Stimulated activated CD8-positive, alpha-beta memory T cell treated with anti-CD3 and anti-CD28 coated beads, Interleukin-4, amount 100 ng/mL, for 1 hour (primary cell): ENCODE measurements at regions not wholly inside any gene's neighbourhood (a gene's known extent, or its start where the extent isn't known, plus 50 kb on each side); places are given as distances from the start of the nearest gene placed in this dataset.

Source experiments
- DNase-seq, 2 donors: peaks; one replicate each; pipeline ENCODE4 v3.0.0-alpha.2; 2020; ENCODE audit warnings: low read depth in 2 of 2, low spot score in 1 of 2

DNA sequence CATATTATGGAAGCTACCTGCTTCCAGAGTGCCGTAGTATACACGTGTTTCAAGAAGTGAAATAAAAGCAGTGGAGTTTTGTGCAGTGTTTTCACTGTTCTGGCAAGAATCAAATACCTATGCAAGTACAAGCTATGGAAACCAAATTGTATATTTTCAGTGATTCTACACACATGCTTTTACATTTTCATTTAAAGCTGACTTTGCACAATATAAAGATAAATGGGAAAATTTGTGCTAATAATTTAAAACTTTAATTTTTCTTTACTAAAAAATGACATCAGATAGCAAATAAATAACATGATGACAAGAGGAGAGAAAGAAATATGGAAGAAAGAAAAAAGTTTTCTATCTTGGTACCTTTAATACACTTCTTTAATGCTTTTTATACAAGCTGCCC is 393.7 kb upstream of the NPVF start:
- DNase-seq: no peak

DNA sequence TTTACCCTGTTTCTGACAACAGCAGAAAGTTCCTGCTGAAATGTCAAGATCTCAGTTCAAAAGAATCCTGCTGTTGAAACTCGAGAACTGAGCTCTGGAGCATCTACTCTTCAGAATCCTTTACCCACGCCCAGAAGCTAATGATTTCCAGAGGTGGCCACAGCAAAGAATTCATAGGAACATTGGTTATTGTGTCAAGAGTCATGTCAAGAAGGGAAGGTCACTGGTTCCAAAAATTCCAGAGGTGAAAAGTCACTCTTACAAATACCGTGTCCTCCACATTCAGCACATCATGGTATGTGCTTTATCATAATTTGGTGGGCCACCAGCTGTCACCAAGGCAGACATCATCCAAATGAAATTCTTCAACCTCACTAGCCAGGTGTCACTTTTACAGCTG is 394.4 kb upstream of the NPVF start:
- DNase-seq: no peak

- no peak for DNase-seq
These were observed 395.8 kb upstream of the NPVF start for GRCh38 chr7:25624051-25624450.

- DNase-seq: no peak
These were observed 396.5 kb upstream of the NPVF start for GRCh38 chr7:25624833-25625232.

DNA sequence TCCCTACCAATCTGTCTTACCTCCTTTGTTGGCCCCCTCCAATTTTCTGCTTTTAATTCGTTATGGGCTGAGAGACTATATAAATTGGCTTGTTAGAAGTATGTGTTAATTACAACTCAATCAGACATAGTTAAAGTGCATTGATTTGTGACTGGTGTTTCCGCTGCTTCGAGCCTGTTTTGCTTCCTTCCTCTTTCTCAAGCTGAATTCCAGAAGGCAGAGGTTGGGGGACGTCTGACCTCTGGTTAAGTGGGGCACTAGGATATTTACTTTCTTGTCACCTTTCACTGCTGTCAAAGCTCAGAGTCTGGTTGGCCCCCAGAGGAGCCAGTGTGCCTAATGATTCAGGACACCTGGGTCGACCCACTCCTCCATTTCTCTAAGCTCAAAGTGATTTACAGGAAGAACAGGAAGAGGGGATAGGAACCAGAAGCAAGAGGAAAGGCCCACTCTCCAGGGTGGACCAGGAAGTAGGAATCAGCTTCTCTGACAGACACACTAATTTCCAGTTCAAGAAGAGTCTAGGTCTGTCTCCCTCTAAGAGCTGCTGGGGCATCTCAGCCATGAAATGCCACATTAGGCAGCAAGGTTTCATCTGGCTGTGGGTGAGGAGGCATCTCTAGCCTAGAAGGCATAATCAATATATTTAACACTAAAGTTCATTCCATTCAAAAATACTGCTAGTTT is 397.2 kb upstream of the NPVF start:
- DNase-seq: no peak

GRCh38 chr7:25626451-25627131 is 398.3 kb upstream of the NPVF start:
- DNase-seq: no peak

DNA sequence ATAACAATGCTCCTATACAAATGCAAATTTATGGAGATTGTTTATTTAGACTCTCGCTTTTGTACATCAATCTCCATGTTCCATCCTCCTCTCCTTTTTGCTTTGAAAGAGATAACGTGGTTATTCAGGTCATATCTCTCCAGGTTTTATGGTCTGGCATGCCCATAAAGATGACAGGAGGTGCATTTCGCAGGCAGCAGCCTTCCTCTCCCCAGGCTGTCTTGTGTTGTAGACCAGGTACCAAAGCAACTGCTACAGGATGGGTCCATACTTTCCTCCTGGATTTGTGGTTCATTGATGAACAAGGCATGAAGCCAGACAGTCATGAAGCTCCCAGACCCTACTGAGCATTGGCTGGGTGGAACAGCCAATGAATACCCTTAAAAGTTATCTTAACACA is 400.2 kb upstream of the NPVF start:
- DNase-seq: no peak

DNA sequence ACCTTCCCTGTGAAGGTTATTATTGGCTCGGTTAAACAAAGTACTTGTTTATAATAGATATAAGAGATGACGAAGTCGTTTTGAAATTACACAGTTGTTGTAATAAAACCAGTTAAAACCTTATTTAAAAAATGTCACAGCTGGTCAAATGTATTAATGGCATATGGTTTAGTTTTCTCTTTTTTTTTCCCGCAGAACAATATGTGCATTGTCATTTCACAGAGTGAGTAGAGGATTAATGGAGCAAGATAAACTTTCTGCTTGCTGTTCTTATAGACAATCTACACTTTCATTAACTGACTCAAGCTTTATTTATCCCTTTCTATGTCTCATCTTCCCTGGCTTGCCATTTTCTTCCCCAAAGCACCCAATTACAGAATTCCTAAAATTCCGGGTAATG is 404.3 kb upstream of the NPVF start:
- DNase-seq: no peak

DNA sequence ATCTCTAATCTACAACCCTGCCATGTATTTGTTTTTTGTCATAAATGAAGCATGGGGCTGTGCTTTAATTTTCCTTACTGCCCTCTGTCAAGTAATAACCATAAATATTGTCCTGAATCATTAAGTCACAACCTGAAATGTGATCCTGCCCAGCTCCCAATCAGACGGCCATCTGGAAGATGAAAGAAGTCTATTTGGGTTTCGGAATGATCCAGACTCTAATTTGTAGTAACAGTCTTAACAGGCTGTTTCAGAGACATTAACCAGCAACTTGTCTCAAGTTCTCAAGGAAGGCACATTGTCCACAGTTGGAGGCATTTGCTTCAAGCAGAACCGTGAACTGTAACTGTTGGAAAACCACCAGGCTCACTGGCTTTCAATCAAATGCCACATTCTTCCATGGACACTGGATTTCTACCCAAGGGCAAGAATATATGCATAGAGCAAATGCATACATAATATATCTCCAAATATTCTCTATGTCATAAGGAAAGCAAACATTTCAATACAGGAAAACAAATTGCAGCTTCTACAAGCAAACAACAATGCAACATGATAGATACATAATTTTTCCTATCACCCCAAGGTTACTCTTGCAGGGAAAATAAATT is 405.2 kb upstream of the NPVF start:
- DNase-seq: no peak

DNA sequence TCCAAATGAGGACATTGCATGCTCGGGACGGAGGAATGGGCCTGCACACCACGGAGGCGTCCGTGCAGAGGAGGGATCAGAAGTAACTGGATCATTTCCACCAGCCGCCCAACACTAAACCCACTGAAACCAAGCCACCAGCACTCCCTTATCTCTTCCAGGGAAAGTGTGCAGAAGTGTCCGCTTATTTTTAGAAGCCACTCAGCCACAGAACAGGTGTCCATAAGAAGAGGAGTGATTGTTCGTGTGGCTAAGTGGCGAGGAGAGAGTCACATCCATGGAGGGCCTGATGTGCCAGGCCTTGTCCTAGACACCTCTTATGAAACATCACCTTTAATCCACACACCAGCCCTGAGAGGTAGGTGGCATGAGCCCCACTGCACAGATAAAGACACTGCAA is 407.9 kb upstream of the NPVF start:
- no peak for DNase-seq

DNA sequence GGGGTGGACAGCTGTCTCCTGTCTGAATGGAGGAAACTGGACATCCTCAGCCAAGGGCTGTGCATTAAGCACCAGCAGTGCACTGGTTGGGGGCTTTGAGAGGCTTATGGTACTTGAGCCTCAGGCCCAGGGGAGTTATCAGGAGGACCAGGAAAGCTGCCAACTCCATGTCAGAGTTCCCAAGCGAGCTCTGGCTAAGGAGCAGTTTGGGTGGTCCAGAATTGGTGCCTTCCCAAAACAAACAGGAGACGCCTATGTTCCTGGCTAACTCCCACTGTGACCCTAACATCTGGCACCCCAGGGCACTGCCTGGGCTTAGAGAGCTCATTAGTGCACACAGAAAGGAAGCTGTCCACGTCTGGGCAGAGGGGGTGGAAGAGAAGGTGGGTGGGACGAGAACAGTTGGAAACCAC is 408.6 kb upstream of the NPVF start:
- DNase-seq: no peak

DNA sequence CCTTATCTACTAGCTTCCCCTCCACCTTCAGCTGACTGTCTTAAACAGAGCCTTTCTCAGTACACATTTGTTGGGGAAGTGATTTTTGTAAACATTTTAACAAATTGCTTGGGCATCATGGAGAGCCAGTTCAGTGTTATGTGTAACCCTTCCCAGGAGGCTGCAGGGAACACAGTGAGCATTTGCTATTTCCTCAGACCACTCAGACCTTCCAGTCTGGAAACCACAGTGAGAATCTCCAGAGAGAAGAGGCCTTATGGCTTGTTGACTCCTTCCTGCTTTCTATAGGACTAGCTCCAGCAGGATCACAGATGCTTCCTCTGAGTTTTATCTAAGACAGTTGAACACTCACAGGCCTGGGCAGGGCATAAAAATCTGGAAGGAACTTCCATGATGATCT is 409.8 kb upstream of the NPVF start:
- no peak for DNase-seq

GRCh38 chr7:25638590-25639244 is 410.4 kb upstream of the NPVF start:
- no peak for DNase-seq

DNA sequence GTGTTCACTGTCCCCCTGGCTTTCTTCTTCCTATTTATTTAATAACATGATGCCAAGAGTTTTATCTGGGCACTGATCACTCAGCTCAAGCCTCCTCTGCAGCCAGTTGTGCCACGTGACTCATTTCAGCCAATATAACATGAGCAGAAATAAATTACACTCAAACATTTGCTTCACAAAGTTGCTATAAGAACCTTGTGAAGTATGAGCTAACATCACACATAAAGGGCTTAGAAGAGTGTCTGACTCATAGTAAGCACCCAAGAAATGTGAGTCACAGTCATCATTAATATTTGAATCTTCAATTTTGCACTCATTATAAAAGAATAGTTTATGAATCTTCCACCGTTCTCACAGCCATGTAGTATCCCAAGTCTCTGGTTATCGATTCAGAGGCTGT is 414.6 kb upstream of the NPVF start:
- no peak for DNase-seq

- DNase-seq: no peak
These were observed 415.0 kb upstream of the NPVF start for GRCh38 chr7:25643286-25643685.

- DNase-seq: no peak
These were observed 415.6 kb upstream of the NPVF start for GRCh38 chr7:25643770-25644394.

- DNase-seq: no peak
These were observed 418.6 kb upstream of the NPVF start for GRCh38 chr7:25646726-25647413.

DNA sequence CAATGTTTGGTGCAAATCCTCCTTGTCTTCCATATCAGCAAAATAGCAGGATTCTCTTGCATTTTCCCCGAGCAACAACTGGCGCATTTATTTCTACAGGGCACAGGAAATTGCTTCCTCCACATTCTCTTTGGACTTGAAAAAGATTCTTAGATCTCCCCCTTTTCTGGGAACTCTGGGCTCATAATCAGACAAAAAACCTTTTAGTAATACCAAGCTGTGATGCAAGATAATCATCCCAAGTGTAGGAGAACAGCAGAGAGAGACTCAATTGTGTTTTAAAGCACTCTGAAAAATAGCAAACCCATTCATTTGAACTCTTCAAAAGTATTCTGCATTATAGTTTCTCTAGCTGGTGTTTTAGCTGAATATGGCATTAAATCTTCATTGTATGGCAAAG is 419.6 kb upstream of the NPVF start:
- DNase-seq: no peak

- no peak for DNase-seq
These were observed 424.1 kb upstream of the NPVF start for GRCh38 chr7:25652366-25652765.

GRCh38 chr7:25653384-25653783 is 425.1 kb upstream of the NPVF start:
- DNase-seq: no peak

DNA sequence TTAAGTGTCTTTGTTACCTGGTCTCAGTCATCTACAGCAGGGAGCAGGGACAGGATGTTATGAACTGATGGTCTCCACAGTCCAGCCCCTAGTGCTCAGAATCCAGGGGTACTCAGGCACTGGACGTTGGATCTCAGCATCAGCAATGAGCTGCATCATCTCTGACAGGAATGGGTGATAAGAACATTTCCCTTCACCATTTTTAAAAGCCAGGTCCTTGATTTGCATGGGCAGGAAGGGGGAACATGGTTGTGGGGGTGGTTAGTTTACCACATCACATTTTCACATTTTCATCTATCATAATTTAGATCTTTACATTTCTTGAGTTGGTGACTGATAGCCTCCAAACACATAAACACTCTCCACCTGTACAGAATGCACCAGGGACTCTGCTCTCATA is 427.8 kb upstream of the NPVF start:
- DNase-seq: no peak
